Right atrium auricular region (tissue), 2 donors: ENCODE measurements at regions not wholly inside any gene's neighbourhood (a gene's known extent, or its start where the extent isn't known, plus 50 kb on each side); places are given as distances from the start of the nearest gene placed in this dataset.

ENCODE experiments used
- DNase-seq: peaks from one replicate; pipeline ENCODE4 v3.0.0-alpha.2; 2019; ENCODE audit warnings: low spot score
- H3K27ac ChIP-seq, 2 donors: fragments of 200-600 bp; sonication (generic); 1 replicate in 1 of 2; 2 replicates in 1 of 2; pipeline ENCODE4 v1.5.1; 2016 to 2019
- H3K27me3 ChIP-seq, 2 donors: fragments of 200-600 bp; sonication (generic); one replicate each; pipeline versions ENCODE4 v1.5.1 to v1.6.0; 2017 to 2019
- H3K36me3 ChIP-seq: fragments of 200-600 bp; sonication (generic); one replicate; pipeline ENCODE4 v1.5.1; 2016
- H3K4me1 ChIP-seq, 2 donors: fragments of 200-600 bp; sonication (generic); one replicate each; pipeline versions ENCODE4 v1.5.1 to v1.6.0; 2017 to 2019
- H3K4me3 ChIP-seq, 2 donors: fragments of 200-600 bp; sonication (generic); 1 replicate in 1 of 2; 2 replicates in 1 of 2; pipeline ENCODE4 v1.5.1; 2017 to 2019; ENCODE audit warnings: mild to moderate bottlenecking in 1 of 2, moderate library complexity in 1 of 2
- H3K9me3 ChIP-seq, 2 donors: fragments of 200-600 bp; sonication (generic); one replicate each; pipeline ENCODE4 v1.5.1; 2019
- TF ChIP-seq, protein P1 (sequence below), 2 donors: fragments of 200-600 bp; sonication (generic); IDR thresholded peaks; one replicate each; pipeline ENCODE4 v1.5.1; 2019; ENCODE audit warnings: antibody characterized with exemption in 2 of 2

GRCh38 chr3:127486321-127486944 lies 104.1 kb downstream of the TPRA1 start:
- Histone ChIP-seq H3K9me3 (no peaks in the 10 kb centered on the region), H3K27ac (no peak overlapping the region), H3K4me1 (no peaks in the 10 kb centered on the region), H3K27me3 (no peaks in the 10 kb centered on the region), H3K36me3 (no peaks in the 10 kb centered on the region), H3K4me3 (no peak overlapping the region)
- peak; percentile 23 for DNase-seq
- TF ChIP-seq, protein P1, sequence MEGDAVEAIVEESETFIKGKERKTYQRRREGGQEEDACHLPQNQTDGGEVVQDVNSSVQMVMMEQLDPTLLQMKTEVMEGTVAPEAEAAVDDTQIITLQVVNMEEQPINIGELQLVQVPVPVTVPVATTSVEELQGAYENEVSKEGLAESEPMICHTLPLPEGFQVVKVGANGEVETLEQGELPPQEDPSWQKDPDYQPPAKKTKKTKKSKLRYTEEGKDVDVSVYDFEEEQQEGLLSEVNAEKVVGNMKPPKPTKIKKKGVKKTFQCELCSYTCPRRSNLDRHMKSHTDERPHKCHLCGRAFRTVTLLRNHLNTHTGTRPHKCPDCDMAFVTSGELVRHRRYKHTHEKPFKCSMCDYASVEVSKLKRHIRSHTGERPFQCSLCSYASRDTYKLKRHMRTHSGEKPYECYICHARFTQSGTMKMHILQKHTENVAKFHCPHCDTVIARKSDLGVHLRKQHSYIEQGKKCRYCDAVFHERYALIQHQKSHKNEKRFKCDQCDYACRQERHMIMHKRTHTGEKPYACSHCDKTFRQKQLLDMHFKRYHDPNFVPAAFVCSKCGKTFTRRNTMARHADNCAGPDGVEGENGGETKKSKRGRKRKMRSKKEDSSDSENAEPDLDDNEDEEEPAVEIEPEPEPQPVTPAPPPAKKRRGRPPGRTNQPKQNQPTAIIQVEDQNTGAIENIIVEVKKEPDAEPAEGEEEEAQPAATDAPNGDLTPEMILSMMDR (IDR thresholded peaks at IDR 0.05) = no peak

DNA sequence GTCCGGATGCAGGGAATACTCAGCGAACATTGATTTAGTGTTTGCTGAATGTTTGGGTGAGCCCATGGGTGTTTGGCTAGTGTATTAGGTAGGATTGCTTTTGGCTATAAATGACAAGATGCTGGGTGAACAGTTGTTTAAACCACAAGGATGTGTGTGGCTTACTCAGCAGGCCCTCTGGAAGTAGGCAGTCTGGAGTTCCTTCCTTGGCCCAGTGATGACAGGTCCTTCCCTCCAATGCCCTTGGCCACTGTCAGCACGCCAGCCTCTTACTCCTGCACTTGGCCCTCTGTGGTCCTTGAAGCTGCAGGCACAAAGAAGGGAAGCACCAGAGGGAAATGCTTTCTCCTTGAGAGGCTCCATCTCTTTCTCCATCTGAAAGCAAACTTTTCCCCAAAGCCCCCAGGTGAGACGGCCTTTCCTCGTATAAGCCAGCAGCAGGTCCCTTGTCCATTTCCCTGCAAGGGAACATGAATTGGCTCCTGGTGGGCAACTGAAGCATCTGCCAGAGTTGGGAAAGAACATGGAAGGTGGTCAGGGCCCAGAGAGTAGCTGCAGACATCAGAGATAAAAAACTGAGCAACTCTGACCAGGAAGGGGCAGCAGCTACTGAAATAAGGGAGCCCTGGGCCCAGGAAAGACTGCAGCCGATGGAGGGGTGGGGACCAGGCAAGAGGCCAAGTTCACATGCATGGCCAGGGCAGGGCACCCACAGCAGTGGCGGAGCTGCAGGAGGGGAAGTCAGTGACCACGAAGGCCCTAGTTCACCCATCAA lies 105.0 kb downstream of the TPRA1 start:
- H3K4me1 ChIP-seq = no peaks in the 10 kb centered on the region
- TF ChIP-seq, protein P1 (IDR thresholded peaks at IDR 0.05) = no peak
- H3K27me3 ChIP-seq = no peaks in the 10 kb centered on the region
- no peaks in the 10 kb centered on the region for H3K36me3 ChIP-seq
- H3K27ac ChIP-seq = no peak overlapping the region
- no peaks in the 10 kb centered on the region for H3K9me3 ChIP-seq
- no peak overlapping the region for H3K4me3 ChIP-seq
- DNase-seq = no peak

DNA sequence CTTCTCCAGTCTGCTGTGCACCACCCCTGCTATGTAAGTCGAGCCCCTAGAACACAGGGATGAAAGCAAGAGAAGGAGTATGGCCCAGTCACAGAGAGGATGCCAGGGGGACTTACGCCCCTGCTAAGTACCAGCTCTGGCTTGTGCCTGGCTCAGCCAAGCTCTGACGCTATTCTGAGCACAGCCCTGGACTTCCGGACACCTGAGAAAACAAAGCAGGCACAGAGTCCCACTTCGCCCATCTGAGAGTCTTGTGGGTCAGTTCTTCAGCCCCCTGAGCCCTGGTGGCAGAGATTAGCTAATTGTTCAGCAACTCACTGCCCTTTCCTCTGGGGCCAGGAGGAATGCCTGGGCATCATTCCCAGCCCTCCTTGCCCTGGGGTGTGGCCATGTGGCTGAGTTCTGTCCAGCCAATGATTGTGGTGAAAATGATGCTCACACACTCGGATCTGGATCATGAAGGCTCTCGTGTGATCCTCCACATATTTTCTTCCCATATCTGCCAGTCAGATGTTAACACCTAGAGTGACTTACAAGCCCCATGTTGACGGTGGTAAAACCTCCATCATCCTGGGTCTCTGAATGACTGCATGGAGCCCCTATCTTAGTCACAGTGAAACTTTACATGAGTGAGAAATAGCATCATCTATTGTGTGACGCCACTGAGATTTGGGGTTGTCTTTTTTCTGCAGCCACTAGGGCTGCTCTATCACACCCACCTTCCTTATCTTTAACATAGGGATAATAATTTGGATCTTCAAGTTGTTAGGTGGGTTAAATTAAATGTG lies 105.7 kb downstream of the TPRA1 start:
- H3K27ac ChIP-seq = no peak overlapping the region
- no peaks in the 10 kb centered on the region for H3K36me3 ChIP-seq
- DNase-seq = no peak
- no peaks in the 10 kb centered on the region for H3K9me3 ChIP-seq
- H3K27me3 ChIP-seq = no peaks in the 10 kb centered on the region
- no peaks in the 10 kb centered on the region for H3K4me1 ChIP-seq
- H3K4me3 ChIP-seq = no peak overlapping the region
- TF ChIP-seq, protein P1 (IDR thresholded peaks at IDR 0.05) = no peak

GRCh38 chr3:127483902-127484591 lies 106.5 kb downstream of the TPRA1 start:
- H3K4me3 ChIP-seq = no peak overlapping the region
- no peaks in the 10 kb centered on the region for H3K9me3 ChIP-seq
- H3K36me3 ChIP-seq = no peaks in the 10 kb centered on the region
- TF ChIP-seq, protein P1 (IDR thresholded peaks at IDR 0.05) = no peak
- no peaks in the 10 kb centered on the region for H3K4me1 ChIP-seq
- DNase-seq = no peak
- no peak overlapping the region for H3K27ac ChIP-seq
- no peaks in the 10 kb centered on the region for H3K27me3 ChIP-seq

- TF ChIP-seq, protein P1 (IDR thresholded peaks at IDR 0.05) = no peak
- no peak overlapping the region for H3K27ac ChIP-seq
- H3K36me3 ChIP-seq = no peaks in the 10 kb centered on the region
- no peak overlapping the region for H3K4me3 ChIP-seq
- H3K9me3 ChIP-seq = no peaks in the 10 kb centered on the region
- H3K27me3 ChIP-seq = no peaks in the 10 kb centered on the region
- no peaks in the 10 kb centered on the region for H3K4me1 ChIP-seq
- no peak for DNase-seq
These were observed 107.4 kb downstream of the TPRA1 start for GRCh38 chr3:127483005-127483641.
